IPS-NIHi7 (cell line): ENCODE measurements at regions not wholly inside any gene's neighbourhood (a gene's known extent, or its start where the extent isn't known, plus 50 kb on each side); places are given as distances from the start of the nearest gene placed in this dataset.
"Not testable (repeated sequence)": the region's sequence is repeated elsewhere in the genome, so short reads cannot be mapped to it uniquely, and the experiment has no call there.

Experiments used
- DNase-seq: peaks from one replicate; pipeline ENCODE4 v3.0.0; 2012; ENCODE audit warnings: mixed read lengths; ENCODE audit errors: extremely low spot score

DNA sequence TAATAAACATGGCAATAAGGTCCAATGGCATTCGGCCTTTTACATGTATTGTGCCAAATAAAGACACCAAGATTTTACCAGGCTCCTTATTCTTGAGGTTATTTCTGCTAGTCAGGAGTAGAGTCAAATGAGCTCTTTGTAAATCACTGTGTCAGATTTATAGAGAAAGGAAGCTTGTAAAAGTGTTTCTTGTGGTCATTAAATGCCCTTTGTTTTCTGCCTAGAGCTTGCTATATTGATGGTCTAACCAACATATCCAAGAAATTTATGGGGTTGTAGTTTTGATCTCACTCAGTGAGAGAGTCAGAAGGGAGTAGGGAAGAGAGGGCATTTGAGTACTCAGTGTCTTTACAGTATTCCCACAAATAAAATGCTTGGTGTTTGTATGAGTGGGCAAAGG is 86.2 kb upstream of the FRMPD4 start:
- no peak for DNase-seq

DNA sequence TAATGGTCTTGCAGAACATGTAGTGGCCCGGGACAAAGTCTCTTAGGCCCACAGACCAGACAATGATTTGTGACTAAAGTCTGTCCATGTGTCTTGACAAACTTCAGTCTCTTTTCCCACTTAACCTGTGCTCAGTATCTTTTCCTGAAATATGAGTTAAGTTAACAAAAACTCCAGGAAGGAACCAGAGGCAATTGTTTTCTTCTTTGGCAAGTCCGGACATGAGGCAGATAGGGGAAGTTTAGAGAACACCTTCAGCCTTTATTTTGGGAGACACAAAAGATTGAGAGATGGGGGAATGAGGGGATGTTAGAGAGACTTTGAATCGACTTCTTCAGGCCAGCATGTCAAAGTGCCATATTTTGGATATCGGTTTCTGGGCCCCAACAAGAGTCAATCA is 80.2 kb upstream of the FRMPD4 start:
- DNase-seq, result no peak

DNA sequence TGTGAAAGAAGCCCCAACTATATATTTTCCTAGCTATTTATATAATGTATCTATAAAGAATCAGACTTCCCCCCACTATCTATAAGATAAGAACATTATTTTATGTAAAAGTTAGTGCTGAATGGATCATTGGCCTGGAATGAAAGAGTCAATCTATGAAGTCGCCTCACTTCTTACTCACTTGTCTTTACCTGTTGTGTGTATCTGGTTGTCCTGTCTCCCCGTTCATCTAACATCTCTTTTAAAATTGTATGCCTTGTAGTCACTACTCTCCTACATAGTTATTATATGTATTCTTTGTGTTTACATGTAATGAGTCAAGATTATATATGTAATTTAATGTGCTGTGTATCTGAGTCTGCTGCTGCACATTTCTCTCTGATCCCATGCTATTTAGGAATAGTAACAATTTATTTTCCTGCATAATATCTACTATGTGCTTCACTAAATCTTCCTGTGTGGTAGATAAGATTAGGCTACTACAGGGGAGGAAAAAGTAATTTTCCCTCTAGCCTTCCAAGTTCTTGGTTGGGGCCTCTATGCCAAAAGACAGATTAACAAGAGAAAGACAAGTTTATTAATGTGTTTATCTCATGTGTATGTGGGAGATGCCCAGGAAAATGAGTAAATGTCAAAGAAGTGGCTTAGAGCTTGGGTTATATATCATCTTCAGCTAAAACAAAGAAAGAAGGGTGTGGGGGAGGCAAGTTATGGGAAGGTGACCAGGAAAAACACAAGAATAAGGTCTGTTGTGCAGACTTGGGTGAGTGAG is 77.6 kb upstream of the FRMPD4 start:
- no peak for DNase-seq

DNA sequence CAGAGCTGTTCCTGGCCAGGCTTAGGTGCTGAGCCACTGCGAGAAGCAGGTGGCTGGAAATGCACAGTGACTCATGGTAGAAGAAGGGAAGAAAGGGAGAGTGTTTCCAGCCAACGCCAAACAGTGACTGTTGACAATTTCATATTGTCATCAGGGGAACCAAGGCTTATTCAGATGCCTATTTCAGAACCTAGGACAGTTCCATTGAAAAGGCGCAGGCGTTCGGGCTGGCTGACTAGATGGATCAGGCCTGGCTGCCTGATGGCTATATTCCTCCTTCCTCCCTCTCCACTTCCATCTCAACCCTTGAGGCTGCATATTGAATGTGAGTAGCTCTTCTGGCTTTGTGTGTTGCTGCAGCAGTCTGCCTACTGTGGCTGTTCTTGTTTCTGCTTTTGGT is 73.0 kb upstream of the FRMPD4 start:
- DNase-seq, result peak; percentile 77

DNA sequence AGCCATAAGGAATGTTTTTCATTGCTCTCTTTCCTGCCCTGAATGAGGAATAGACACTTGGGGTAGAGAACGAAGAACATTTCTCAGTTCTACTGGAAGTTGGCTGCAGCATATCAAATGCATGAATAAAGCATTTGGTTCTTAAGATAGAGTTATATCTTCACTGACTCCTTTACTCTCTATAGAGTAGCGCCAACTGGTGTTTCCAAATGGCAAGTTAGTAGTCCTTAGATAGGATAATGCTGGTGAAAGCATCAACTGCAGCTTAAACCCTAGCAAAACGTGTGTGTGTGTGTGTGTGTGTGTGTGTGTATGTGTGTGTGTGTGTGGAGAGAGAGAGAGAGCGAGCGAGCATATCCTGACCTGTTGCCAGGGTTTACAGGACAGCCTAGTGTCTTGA is 62.2 kb upstream of the FRMPD4 start:
- DNase-seq, result no peak

DNA sequence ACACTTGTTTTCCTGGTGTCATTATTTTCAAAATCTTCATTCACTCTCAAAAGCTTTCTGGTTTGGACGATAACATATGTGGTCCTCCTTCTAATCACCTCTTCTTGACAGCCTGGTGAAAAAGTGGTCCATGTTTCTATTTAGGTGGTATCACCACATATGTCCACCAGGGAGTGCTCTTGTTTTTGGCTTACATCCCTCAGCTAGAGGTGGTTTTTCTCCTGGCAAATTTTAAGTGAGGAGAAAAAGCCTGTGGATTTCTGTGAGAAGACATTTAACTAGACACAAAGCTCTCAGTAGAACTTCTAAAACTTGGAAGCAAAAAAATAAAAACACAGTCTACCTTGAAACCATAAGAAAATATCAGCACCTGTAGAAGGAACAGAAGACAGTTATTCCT is 58.0 kb upstream of the FRMPD4 start:
- peak; percentile 63 for DNase-seq

DNA sequence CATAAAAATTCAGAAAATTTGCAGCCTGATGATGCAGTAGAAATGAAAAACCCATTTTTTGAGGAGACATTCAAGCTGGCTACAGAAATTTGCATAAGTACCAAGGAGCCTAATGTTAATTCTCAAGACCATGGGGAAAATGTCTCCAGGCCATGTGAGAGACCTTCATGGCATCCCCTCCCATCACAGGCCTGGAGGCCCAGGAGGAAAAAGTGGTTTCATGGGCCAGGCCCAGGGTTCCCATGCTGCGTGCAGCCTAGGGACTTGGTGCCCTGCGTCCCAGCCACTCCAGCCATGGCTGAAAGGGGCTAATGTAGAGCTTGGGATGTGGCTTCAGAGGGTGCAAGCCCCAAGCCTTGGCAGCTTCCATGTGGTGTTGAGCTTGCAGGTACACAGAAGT is 55.3 kb upstream of the FRMPD4 start:
- DNase-seq, result not testable (repeated sequence)
